T-cell (primary cell): ENCODE measurements at regions not wholly inside any gene's neighbourhood (a gene's known extent, or its start where the extent isn't known, plus 50 kb on each side); places are given as distances from the start of the nearest gene placed in this dataset.

ENCODE experiments used
- ATAC-seq, 4 experiments: fragments of 200-7000 bp in 3 of 4; fragments of 150-1000 bp in 1 of 4; cut with Tn5 transposase; replicated peaks in 1 of 4; 1 replicate in 3 of 4; 2 replicates in 1 of 4; pipeline ENCODE4 v1.10.0; 2021; ENCODE audit warnings: moderate library complexity in 3 of 4, mild to moderate bottlenecking in 2 of 4, moderate number of reproducible peaks in 1 of 4
- CTCF ChIA-PET, 2 donors: fragments of 300-600 bp; sonication (Branson Sonifier 250); formaldehyde crosslinking; loops; one replicate each; lab custom pipeline; 2022; ENCODE audit warnings: antibody characterized with exemption in 2 of 2; lab: Charles Lee
- POLR2A ChIA-PET, 2 donors: fragments of 300-600 bp; sonication (Branson Sonifier 250); formaldehyde crosslinking; loops; one replicate each; lab custom pipeline; 2022; ENCODE audit warnings: antibody characterized with exemption in 2 of 2; lab: Charles Lee
- DNase-seq, 35 experiments: peaks; one replicate each; pipeline versions ENCODE4 v3.0.0 to v3.0.0-alpha.2; 2013 to 2023
- H3K27ac ChIP-seq: one replicate; pipeline ENCODE4 v1.5.1; 2013; ENCODE audit warnings: low read length
- H3K27me3 ChIP-seq, 2 experiments: replicated peaks in 1 of 2; 1 replicate in 1 of 2; 2 replicates in 1 of 2; pipeline versions ENCODE4 v1.6.1 to v1.7.0; 2013; ENCODE audit warnings: low read length in 1 of 2, mixed read lengths in 1 of 2; ENCODE audit not compliant: control insufficient read depth in 2 of 2, insufficient read depth in 2 of 2; ENCODE audit errors: extremely low read depth in 1 of 2
- H3K36me3 ChIP-seq, 2 donors: 1 replicate in 1 of 2; 2 replicates in 1 of 2; pipeline versions ENCODE4 v1.6.1 to v1.7.0; 2013; ENCODE audit warnings: low read length in 1 of 2; ENCODE audit not compliant: control insufficient read depth in 2 of 2, insufficient read depth in 1 of 2; ENCODE audit errors: extremely low read depth in 1 of 2
- H3K4me1 ChIP-seq, 2 experiments: 1 replicate in 1 of 2; 2 replicates in 1 of 2; pipeline versions ENCODE4 v1.6.1 to v1.7.0; 2013; ENCODE audit warnings: low read length in 2 of 2, mixed read lengths in 1 of 2; ENCODE audit not compliant: insufficient read depth in 2 of 2, control insufficient read depth in 1 of 2; ENCODE audit errors: extremely low read depth in 1 of 2
- H3K4me3 ChIP-seq, 2 donors: 1 replicate in 1 of 2; 2 replicates in 1 of 2; pipeline versions ENCODE4 v1.5.1 to v1.7.0; 2013; ENCODE audit warnings: mild to moderate bottlenecking in 2 of 2, low read length in 1 of 2, moderate library complexity in 1 of 2; ENCODE audit not compliant: control insufficient read depth in 1 of 2; ENCODE audit errors: extremely low read depth in 1 of 2
- H3K9me3 ChIP-seq: 2 replicates; pipeline ENCODE4 v1.7.0; 2013
- H3K27ac Mint-ChIP-seq, 2 donors: one replicate each; pipeline ENCODE4 v1.8.0; 2020 to 2021; ENCODE audit warnings: mild to moderate bottlenecking in 2 of 2, mixed read lengths in 2 of 2
- H3K27me3 Mint-ChIP-seq, 2 donors: one replicate each; pipeline ENCODE4 v1.8.0; 2021 to 2022; ENCODE audit warnings: mixed read lengths in 2 of 2
- H3K36me3 Mint-ChIP-seq: one replicate; pipeline ENCODE4 v1.8.0; 2021; ENCODE audit warnings: mixed read lengths
- H3K4me1 Mint-ChIP-seq, 3 donors: one replicate each; pipeline ENCODE4 v1.8.0; 2020 to 2022; ENCODE audit warnings: mixed read lengths in 3 of 3, mild to moderate bottlenecking in 1 of 3
- H3K4me3 Mint-ChIP-seq, 3 donors: one replicate each; pipeline ENCODE4 v1.8.0; 2020 to 2022; ENCODE audit warnings: mild to moderate bottlenecking in 3 of 3, mixed read lengths in 3 of 3, moderate library complexity in 3 of 3
- H3K9me3 Mint-ChIP-seq, 3 donors: one replicate each; pipeline ENCODE4 v1.8.0; 2020 to 2022; ENCODE audit warnings: mixed read lengths in 3 of 3
- WGBS: methylation state at CpG from one replicate; pipeline ENCODE4 v1.1.5; 2013; ENCODE audit warnings: missing lambda C conversion rate; ENCODE audit not compliant: insufficient coverage; 5-methylcytosine and 5-hydroxymethylcytosine counted together

DNA sequence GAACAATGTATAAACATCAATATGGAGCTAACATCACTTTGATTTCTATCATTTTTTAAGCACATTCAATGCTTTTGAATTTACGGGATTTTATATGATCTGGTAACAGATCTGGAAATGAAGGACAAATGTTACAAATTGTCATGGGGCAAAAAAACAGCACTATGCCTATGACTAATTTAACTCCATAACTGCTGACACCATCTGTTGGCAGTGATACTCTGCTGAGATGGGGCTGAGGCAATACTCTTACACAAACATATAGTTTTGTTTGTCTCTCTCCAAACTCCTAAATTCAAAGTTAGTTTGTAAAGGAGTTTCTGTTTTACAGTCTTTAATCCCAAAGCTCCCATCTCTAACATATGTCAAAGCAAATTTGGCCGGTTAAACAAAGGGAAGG lies 132.5 kb upstream of the FER start:
- CTCF ChIA-PET: no interaction called here
- H3K9me3 Mint-ChIP-seq: peaks cover 4 to 10% (median 6%) of the 10 kb centered on the region in 3 donors
- H3K36me3 Mint-ChIP-seq: no peaks in the 10 kb centered on the region
- H3K27me3 Mint-ChIP-seq: peaks cover 5 to 14% of the 10 kb centered on the region in 2 donors
- no CpG with 5 or more reads among the region's 2 CpGs for WGBS
- no peak overlapping the region for H3K27ac ChIP-seq
- H3K9me3 ChIP-seq: no peaks in the 10 kb centered on the region
- H3K36me3 ChIP-seq: no peaks in the 10 kb centered on the region
- H3K4me1 ChIP-seq: no peaks in the 10 kb centered on the region
- H3K4me3 Mint-ChIP-seq: no peak overlapping the region
- POLR2A ChIA-PET: no interaction called here
- H3K4me3 ChIP-seq: no peak overlapping the region
- H3K4me1 Mint-ChIP-seq: no peaks in the 10 kb centered on the region
- no peak overlapping the region for H3K27ac Mint-ChIP-seq
- ATAC-seq (no peak), DNase-seq (no peak)
- H3K27me3 ChIP-seq: peaks cover 0 to 6% of the 10 kb centered on the region in 2 experiments

DNA sequence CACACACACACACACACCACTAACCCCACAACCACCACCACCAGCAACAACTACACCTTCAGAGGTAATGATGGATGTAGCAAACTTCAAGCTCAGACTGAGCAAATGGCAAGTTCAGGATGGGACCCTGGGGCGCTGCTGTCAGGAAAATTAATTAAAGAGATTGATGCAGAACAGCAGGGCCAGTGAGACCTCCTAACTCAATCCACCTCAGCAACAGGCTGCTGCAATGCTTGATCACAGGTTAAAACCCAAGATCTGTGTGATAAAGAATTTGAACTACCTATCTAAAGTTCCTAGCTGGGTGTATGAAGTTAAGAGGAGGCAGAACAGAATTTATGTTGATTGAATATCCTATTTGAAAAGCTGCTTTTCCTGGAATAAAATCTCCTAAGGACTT lies 140.3 kb upstream of the FER start:
- H3K9me3 ChIP-seq: no peaks in the 10 kb centered on the region
- Mint-ChIP-seq H3K27ac (no peak overlapping the region), H3K27me3 (peaks cover 0 to 7% of the 10 kb centered on the region in 2 donors), H3K9me3 (peaks cover 0 to 6% (median 3%) of the 10 kb centered on the region in 3 donors), H3K4me1 (peaks cover 0 to 6% (median 4%) of the 10 kb centered on the region in 3 donors), H3K36me3 (no peaks in the 10 kb centered on the region), H3K4me3 (no peak overlapping the region)
- ChIA-PET POLR2A (no interaction called here), CTCF (no interaction called here)
- DNase-seq (no peak), ATAC-seq (no peak)
- WGBS: no CpG with 5 or more reads among the region's 1 CpG
- H3K36me3 ChIP-seq: no peaks in the 10 kb centered on the region
- H3K27ac ChIP-seq: no peak overlapping the region
- peaks cover 0 to 5% of the 10 kb centered on the region in 2 experiments for H3K4me1 ChIP-seq
- H3K4me3 ChIP-seq: no peak overlapping the region
- H3K27me3 ChIP-seq: no peaks in the 10 kb centered on the region

DNA sequence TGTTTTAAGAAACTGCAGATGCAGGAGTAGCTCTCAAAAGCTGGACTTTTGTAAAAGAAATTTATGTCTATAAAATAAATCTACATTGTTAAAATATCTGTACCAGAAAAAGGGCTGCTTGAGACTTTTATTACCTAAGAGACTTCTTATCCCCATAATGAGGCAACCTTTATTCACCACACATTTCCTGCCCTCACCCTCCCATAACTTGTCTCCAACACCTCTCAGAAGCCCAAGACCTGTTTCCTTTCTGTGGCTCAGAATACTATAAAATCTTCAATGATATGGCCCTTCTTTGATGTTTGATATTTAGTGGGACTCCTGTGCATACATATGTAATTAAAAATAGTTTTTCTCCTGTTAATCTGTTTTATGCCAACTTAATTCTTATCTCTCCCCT lies 141.5 kb upstream of the FER start:
- H3K4me1 Mint-ChIP-seq: peaks cover 0 to 6% (median 4%) of the 10 kb centered on the region in 3 donors
- POLR2A ChIA-PET: no interaction called here
- H3K36me3 ChIP-seq: no peaks in the 10 kb centered on the region
- CTCF ChIA-PET: no interaction called here
- peak in 1 of 35 experiments; percentile 4 for DNase-seq
- H3K36me3 Mint-ChIP-seq: no peaks in the 10 kb centered on the region
- no peaks in the 10 kb centered on the region for H3K9me3 Mint-ChIP-seq
- H3K27ac Mint-ChIP-seq: no peak overlapping the region
- no peak overlapping the region for H3K4me3 ChIP-seq
- H3K9me3 ChIP-seq: no peaks in the 10 kb centered on the region
- H3K27me3 ChIP-seq: no peaks in the 10 kb centered on the region
- ATAC-seq: peak in 1 of 4 experiments; percentile 48
- H3K4me1 ChIP-seq: peaks cover 0 to 5% of the 10 kb centered on the region in 2 experiments
- no peak overlapping the region for H3K27ac ChIP-seq
- H3K27me3 Mint-ChIP-seq: peaks cover 0 to 7% of the 10 kb centered on the region in 2 donors
- H3K4me3 Mint-ChIP-seq: no peak overlapping the region

DNA sequence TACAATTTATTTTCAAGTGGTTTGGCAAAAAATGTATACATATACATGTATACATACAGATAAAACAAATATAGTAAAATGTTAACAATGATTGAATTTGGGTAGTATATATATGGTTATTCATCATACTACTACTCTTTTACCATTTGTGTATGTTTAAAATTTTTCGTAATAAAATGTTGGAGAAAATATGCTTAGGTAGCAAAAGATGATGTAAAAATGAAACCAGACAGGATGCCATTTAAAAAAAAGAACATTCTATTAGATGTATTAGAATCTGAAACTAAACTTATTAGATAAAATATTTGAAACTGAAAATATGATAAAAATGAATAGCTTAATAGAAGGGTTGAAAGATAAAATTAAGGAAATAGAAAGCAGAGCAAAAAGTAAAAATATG lies 144.9 kb upstream of the FER start:
- peaks cover 7 to 12% of the 10 kb centered on the region in 2 donors for H3K27me3 Mint-ChIP-seq
- POLR2A ChIA-PET: no interaction called here
- DNase-seq (no peak), ATAC-seq (no peak)
- H3K4me3 Mint-ChIP-seq: no peak overlapping the region
- H3K36me3 Mint-ChIP-seq: no peaks in the 10 kb centered on the region
- H3K4me3 ChIP-seq: no peak overlapping the region
- H3K4me1 ChIP-seq: peaks cover 0 to 5% of the 10 kb centered on the region in 2 experiments
- no peaks in the 10 kb centered on the region for H3K27me3 ChIP-seq
- no peak overlapping the region for H3K27ac ChIP-seq
- CTCF ChIA-PET: no interaction called here
- H3K9me3 Mint-ChIP-seq: no peaks in the 10 kb centered on the region
- H3K36me3 ChIP-seq: no peaks in the 10 kb centered on the region
- H3K27ac Mint-ChIP-seq: no peak overlapping the region
- peaks cover 0 to 6% (median 4%) of the 10 kb centered on the region in 3 donors for H3K4me1 Mint-ChIP-seq
- whole genome bisulfite sequencing: no CpG with 5 or more reads among the region's 1 CpG
- H3K9me3 ChIP-seq: no peaks in the 10 kb centered on the region

DNA sequence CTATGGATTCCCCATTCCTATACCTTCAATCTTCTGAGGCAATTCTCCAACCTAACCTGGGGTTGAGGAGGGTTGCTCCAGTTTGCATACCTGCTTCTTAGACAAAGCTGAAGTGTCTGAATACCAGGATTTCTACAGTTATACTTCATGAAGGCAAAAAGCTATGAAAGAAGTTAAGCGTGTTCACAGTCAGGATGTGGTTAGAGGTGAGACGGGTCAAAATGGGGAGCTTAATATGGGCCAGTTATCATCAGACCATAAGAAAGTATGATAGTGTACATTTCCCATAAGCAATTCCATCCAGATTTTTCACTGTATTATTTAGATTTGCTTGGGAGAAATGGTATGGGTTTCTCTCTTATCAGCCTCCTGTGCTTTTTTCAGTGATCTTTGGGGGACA lies 156.9 kb upstream of the FER start:
- no peak overlapping the region for H3K27ac Mint-ChIP-seq
- Histone ChIP-seq H3K9me3 (no peaks in the 10 kb centered on the region), H3K4me3 (no peak overlapping the region), H3K27ac (no peak overlapping the region), H3K27me3 (peaks cover 0 to 4% of the 10 kb centered on the region in 2 experiments), H3K36me3 (no peaks in the 10 kb centered on the region), H3K4me1 (no peaks in the 10 kb centered on the region)
- no peak for DNase-seq
- H3K9me3 Mint-ChIP-seq: no peaks in the 10 kb centered on the region
- no peaks in the 10 kb centered on the region for H3K36me3 Mint-ChIP-seq
- no peak for ATAC-seq
- WGBS: no CpG with 5 or more reads among the region's 2 CpGs
- ChIA-PET POLR2A (no interaction called here), CTCF (no interaction called here)
- peaks cover 2 to 18% of the 10 kb centered on the region in 2 donors for H3K27me3 Mint-ChIP-seq
- no peaks in the 10 kb centered on the region for H3K4me1 Mint-ChIP-seq
- no peak overlapping the region for H3K4me3 Mint-ChIP-seq

DNA sequence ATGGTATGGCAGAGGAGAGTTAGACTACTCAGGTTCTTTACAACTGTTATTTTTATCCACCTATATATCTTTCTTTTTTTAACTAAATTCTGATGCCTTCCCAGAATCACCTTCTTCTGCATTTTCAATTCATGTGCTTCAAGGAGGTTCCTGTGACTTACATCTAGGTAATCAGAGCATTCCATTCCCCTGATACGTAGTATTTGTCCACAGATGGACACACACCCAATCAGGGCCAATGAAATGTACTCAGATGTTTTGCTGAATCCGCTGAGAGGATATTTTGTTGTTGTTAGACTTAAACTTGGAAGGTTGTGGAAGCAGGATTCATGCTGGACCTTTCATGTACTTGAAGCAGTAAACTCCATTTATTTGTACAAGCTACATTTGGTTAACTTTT lies 159.4 kb upstream of the FER start:
- DNase-seq (no peak), ATAC-seq (no peak)
- Mint-ChIP-seq H3K27me3 (peaks cover 2 to 22% of the 10 kb centered on the region in 2 donors), H3K4me3 (no peak overlapping the region), H3K4me1 (no peaks in the 10 kb centered on the region), H3K27ac (no peak overlapping the region), H3K9me3 (no peaks in the 10 kb centered on the region), H3K36me3 (no peaks in the 10 kb centered on the region)
- CTCF ChIA-PET: no interaction called here
- Histone ChIP-seq H3K27me3 (peaks cover 0 to 4% of the 10 kb centered on the region in 2 experiments), H3K36me3 (no peaks in the 10 kb centered on the region), H3K9me3 (no peaks in the 10 kb centered on the region), H3K4me1 (no peaks in the 10 kb centered on the region), H3K4me3 (no peak overlapping the region), H3K27ac (no peak overlapping the region)
- POLR2A ChIA-PET: no interaction called here
- WGBS: no CpG with 5 or more reads among the region's 2 CpGs

DNA sequence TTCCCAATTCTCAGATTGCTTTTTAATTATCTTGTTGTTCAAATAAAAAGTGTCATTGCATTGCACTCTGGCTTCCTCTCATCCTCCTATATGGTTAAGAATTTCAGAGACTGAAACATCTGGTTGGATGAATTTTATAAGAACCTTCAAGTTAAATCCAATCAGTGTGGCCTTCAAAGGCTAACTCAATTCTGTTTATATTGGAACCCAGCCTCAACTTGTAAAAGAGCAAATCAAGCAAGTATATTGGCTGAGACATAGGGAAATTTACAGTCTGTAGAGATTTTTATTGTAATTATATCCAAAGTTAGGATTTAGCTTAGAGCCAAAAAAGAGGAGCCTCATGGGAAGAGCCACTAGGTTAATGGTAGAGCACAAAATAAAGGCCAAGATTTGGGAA lies 159.9 kb upstream of the FER start:
- POLR2A ChIA-PET: no interaction called here
- H3K36me3 ChIP-seq: no peaks in the 10 kb centered on the region
- no peak overlapping the region for H3K27ac ChIP-seq
- H3K27ac Mint-ChIP-seq: no peak overlapping the region
- no peaks in the 10 kb centered on the region for H3K9me3 ChIP-seq
- peaks cover 2 to 18% of the 10 kb centered on the region in 2 donors for H3K27me3 Mint-ChIP-seq
- peaks cover 0 to 4% of the 10 kb centered on the region in 2 experiments for H3K27me3 ChIP-seq
- no peaks in the 10 kb centered on the region for H3K9me3 Mint-ChIP-seq
- ATAC-seq (no peak), DNase-seq (no peak)
- CTCF ChIA-PET: no interaction called here
- H3K4me3 ChIP-seq: no peak overlapping the region
- no peak overlapping the region for H3K4me3 Mint-ChIP-seq
- H3K4me1 Mint-ChIP-seq: no peaks in the 10 kb centered on the region
- H3K36me3 Mint-ChIP-seq: no peaks in the 10 kb centered on the region
- H3K4me1 ChIP-seq: no peaks in the 10 kb centered on the region
